ENCODE measurements at regions not wholly inside any gene's neighbourhood (a gene's known extent, or its start where the extent isn't known, plus 50 kb on each side); places are given as distances from the start of the nearest gene placed in this dataset.

DNA sequence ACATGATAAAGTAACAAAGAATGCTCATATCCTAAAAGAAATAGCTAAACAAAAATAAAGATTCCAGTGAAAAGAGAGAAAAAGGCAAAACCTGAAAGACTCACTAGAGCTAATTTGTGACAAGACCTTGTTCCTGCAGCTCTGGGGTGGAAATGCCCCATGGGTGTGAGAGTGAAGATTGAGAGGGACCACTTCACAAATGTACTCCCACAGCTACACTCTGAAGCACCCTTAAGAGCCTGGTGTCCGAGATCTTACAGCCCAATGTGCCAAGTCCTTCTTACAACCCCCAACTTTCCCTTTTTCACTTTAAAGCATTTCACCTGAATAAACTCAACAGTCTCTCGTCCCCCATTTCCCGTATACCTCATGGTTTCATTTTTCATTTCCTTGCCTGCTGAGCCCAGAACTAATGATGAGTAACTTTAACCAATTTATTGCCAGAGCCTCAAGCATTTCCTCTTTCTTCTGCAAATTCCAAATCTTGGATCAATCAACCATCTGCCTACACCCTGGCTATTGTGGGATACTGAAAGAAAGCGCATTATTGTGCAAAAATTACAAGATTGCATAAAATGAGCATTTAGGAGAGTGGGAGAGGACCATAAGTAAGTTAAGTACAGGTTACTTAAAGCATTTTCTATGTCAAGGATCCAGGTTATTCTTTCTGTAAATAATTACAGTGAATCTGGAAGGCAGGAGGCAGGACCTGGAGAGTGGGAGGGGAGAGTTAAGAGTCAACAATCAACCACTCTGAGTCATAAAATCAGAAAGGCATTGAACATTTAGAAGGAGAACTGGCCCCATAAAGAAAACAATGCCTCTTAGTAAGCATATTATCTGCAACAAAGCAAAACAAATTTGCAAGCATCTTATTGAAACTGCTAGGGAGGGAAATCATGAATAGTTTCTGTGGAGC is 804.4 kb upstream of the CELF4 start:
- TF ChIP-seq, protein P1, sequence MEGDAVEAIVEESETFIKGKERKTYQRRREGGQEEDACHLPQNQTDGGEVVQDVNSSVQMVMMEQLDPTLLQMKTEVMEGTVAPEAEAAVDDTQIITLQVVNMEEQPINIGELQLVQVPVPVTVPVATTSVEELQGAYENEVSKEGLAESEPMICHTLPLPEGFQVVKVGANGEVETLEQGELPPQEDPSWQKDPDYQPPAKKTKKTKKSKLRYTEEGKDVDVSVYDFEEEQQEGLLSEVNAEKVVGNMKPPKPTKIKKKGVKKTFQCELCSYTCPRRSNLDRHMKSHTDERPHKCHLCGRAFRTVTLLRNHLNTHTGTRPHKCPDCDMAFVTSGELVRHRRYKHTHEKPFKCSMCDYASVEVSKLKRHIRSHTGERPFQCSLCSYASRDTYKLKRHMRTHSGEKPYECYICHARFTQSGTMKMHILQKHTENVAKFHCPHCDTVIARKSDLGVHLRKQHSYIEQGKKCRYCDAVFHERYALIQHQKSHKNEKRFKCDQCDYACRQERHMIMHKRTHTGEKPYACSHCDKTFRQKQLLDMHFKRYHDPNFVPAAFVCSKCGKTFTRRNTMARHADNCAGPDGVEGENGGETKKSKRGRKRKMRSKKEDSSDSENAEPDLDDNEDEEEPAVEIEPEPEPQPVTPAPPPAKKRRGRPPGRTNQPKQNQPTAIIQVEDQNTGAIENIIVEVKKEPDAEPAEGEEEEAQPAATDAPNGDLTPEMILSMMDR (IDR thresholded peaks at IDR 0.05) = no peak
- no peak for TF ChIP-seq POLR2A (IDR thresholded peaks at IDR 0.05)
- no peak for TF ChIP-seq EP300 (IDR thresholded peaks at IDR 0.05)
- no peak for TF ChIP-seq POLR2AphosphoS5 (IDR thresholded peaks at IDR 0.05)

Data from sigmoid colon (tissue), 4 donors.